OCI-LY7 (cell line): ENCODE measurements at regions not wholly inside any gene's neighbourhood (a gene's known extent, or its start where the extent isn't known, plus 50 kb on each side); places are given as distances from the start of the nearest gene placed in this dataset.
"Not testable (repeated sequence)": the region's sequence is repeated elsewhere in the genome, so short reads cannot be mapped to it uniquely, and the experiment has no call there.

Source experiments
- BruUV-seq: library from RNA; stranded (reverse); fragments of 400-500 nt; replicated peaks from 2 replicates; lab custom pipeline; 2021; lab: Mats Ljungman, UMichigan
- CTCF ChIA-PET: fragments of 300-600 bp; sonication (Branson Sonifier 250); formaldehyde crosslinking; loops from one replicate; lab custom pipeline; 2022; ENCODE audit warnings: antibody characterized with exemption; ENCODE audit not compliant: unreplicated experiment; lab: Charles Lee
- POLR2A ChIA-PET: fragments of 300-600 bp; sonication (Branson Sonifier 250); formaldehyde crosslinking; loops from one replicate; lab custom pipeline; 2022; ENCODE audit warnings: antibody characterized with exemption; lab: Charles Lee
- DNase-seq: peaks from one replicate; pipeline ENCODE4 v3.0.0-alpha.2; 2015; ENCODE audit warnings: low spot score
- H2AFZ ChIP-seq: fragments of 200-600 bp; sonication (generic), shearing (Covaris generic); 2 replicates; pipeline ENCODE4 v1.6.1; 2014; ENCODE audit warnings: mild to moderate bottlenecking, antibody characterized with exemption, low read length, moderate library complexity
- H3K27ac ChIP-seq: fragments of 200-600 bp; sonication (generic); 2 replicates; pipeline ENCODE4 v1.5.1; 2014; ENCODE audit warnings: mixed run types, low read depth, mild to moderate bottlenecking, moderate library complexity, low read length, inconsistent platforms; ENCODE audit not compliant: poor library complexity, severe bottlenecking
- H3K36me3 ChIP-seq: fragments of 200-600 bp; sonication (generic); 2 replicates; pipeline ENCODE4 v1.6.1; 2014; ENCODE audit warnings: mild to moderate bottlenecking, antibody characterized with exemption, low read length, moderate library complexity, mixed read lengths; ENCODE audit not compliant: insufficient read depth
- H3K4me1 ChIP-seq: fragments of 200-600 bp; sonication (generic); 2 replicates; pipeline ENCODE4 v1.5.1; 2014; ENCODE audit warnings: mild to moderate bottlenecking, low read length; ENCODE audit not compliant: insufficient read depth, poor library complexity, severe bottlenecking
- H3K4me2 ChIP-seq: fragments of 200-600 bp; sonication (generic); 2 replicates; pipeline ENCODE4 v1.6.1; 2014; ENCODE audit warnings: mild to moderate bottlenecking, low read length
- H3K4me3 ChIP-seq: fragments of 200-600 bp; sonication (generic); 2 replicates; pipeline ENCODE4 v1.5.1; 2014; ENCODE audit warnings: mild to moderate bottlenecking, low read depth, low read length; ENCODE audit not compliant: poor library complexity, severe bottlenecking
- H3K79me2 ChIP-seq: fragments of 200-600 bp; sonication (generic); 2 replicates; pipeline ENCODE4 v1.6.1; 2016; ENCODE audit warnings: low read depth, mild to moderate bottlenecking, low read length, moderate library complexity, mixed read lengths; ENCODE audit not compliant: insufficient read depth
- H3K9me2 ChIP-seq: fragments of 200-600 bp; sonication (generic); 2 replicates; pipeline ENCODE4 v1.6.1; 2016; ENCODE audit warnings: mild to moderate bottlenecking, low read length, mixed read lengths; ENCODE audit not compliant: insufficient read depth
- H3K9me3 ChIP-seq: fragments of 200-600 bp; sonication (generic); 2 replicates; pipeline ENCODE4 v1.6.1; 2014; ENCODE audit warnings: mild to moderate bottlenecking, mixed run types, low read length, mixed read lengths
- H4K20me1 ChIP-seq: fragments of 200-600 bp; sonication (generic); 2 replicates; pipeline ENCODE4 v1.6.1; 2014; ENCODE audit warnings: mild to moderate bottlenecking, antibody characterized with exemption, low read length, moderate library complexity, mixed read lengths; ENCODE audit not compliant: insufficient read depth
- EZH2phosphoT487 ChIP-seq: fragments of 200-600 bp; sonication (generic); IDR thresholded peaks from 2 replicates; pipeline ENCODE4 v1.6.1; 2018; ENCODE audit warnings: low read depth, borderline replicate concordance, mild to moderate bottlenecking, mixed run types, antibody characterized with exemption, low read length, moderate library complexity, mixed read lengths
- intact Hi-C: fragments of 100-400 bp; cut with micrococcal nuclease; formaldehyde crosslinking; loops from one replicate; pipeline ENCODE4 v1.10.0; 2022; ENCODE audit not compliant: unreplicated experiment
- TF ChIP-seq, protein P1 (sequence below): fragments of 200-600 bp; sonication (generic); conservative IDR thresholded peaks from 2 replicates; pipeline ENCODE4 v1.5.1; 2014; ENCODE audit warnings: mild to moderate bottlenecking, antibody characterized with exemption, low read length, moderate library complexity, mixed read lengths

DNA sequence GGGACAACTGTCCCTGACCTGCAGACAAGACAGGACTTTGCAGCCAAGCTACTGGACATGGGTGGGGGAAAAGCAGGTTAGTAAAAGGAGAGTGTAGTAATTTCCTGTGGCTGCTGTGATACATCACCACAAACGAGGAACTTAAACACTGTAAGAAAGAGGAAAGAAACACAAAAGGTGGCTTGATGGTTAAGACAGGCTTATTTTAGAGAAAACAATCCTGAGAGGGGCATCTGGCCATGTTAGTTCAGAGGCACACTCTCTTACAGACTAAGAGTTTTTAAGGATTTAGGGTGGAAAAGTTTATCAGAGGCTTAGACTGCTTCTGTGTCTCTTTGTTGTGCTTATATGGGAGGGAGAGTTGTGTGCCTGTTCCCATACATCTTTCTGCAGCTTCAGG is 667.0 kb downstream of the TYW1 start:
- H3K9me2 ChIP-seq: no peaks in the 10 kb centered on the region
- H3K36me3 ChIP-seq: no peaks in the 10 kb centered on the region
- H3K4me1 ChIP-seq: no peaks in the 10 kb centered on the region
- no peak overlapping the region for H3K4me2 ChIP-seq
- intact Hi-C loops: no loop called here
- CTCF ChIA-PET: no interaction called here
- BruUV-seq: no TSS peak
- H4K20me1 ChIP-seq: no peaks in the 10 kb centered on the region
- no peaks in the 10 kb centered on the region for H3K79me2 ChIP-seq
- no peak overlapping the region for H2AFZ ChIP-seq
- DNase-seq: no peak
- H3K27ac ChIP-seq: no peak overlapping the region
- no peak overlapping the region for H3K4me3 ChIP-seq
- no peaks in the 10 kb centered on the region for H3K9me3 ChIP-seq
- POLR2A ChIA-PET: interaction anchor here (0.8 kb wide), 1 partner anchor 232 kb away, joined by 3 read pairs; no protein-coding TSS in a partner anchor
- TF ChIP-seq, protein P1, sequence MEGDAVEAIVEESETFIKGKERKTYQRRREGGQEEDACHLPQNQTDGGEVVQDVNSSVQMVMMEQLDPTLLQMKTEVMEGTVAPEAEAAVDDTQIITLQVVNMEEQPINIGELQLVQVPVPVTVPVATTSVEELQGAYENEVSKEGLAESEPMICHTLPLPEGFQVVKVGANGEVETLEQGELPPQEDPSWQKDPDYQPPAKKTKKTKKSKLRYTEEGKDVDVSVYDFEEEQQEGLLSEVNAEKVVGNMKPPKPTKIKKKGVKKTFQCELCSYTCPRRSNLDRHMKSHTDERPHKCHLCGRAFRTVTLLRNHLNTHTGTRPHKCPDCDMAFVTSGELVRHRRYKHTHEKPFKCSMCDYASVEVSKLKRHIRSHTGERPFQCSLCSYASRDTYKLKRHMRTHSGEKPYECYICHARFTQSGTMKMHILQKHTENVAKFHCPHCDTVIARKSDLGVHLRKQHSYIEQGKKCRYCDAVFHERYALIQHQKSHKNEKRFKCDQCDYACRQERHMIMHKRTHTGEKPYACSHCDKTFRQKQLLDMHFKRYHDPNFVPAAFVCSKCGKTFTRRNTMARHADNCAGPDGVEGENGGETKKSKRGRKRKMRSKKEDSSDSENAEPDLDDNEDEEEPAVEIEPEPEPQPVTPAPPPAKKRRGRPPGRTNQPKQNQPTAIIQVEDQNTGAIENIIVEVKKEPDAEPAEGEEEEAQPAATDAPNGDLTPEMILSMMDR: no peak
- no peak for TF ChIP-seq EZH2phosphoT487

DNA sequence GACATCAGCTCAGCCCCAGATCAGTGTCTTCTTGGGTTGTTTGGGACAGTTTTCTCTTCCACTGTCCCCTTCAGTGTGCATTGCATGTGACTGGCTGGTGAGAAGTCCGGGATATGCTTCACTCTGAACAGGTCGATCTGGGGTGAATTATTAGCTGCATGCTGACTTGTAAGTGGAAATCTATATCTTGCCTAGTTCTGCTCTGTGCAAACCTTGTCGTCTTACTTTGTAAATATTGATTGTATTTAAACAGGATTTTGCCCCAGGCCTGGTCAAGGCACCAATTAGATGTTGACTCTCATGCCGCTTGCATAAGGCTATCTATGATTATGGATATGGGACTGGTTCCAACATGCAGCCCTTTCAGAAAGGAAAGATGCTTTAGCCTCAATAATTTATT is 669.7 kb downstream of the TYW1 start:
- H3K9me3 ChIP-seq, intact Hi-C loops, H2AFZ ChIP-seq, H3K9me2 ChIP-seq, H3K27ac ChIP-seq, CTCF ChIA-PET, BruUV-seq, DNase-seq, POLR2A ChIA-PET, H4K20me1 ChIP-seq, H3K4me3 ChIP-seq, H3K36me3 ChIP-seq, H3K79me2 ChIP-seq, H3K4me2 ChIP-seq, H3K4me1 ChIP-seq: not testable (repeated sequence)

DNA sequence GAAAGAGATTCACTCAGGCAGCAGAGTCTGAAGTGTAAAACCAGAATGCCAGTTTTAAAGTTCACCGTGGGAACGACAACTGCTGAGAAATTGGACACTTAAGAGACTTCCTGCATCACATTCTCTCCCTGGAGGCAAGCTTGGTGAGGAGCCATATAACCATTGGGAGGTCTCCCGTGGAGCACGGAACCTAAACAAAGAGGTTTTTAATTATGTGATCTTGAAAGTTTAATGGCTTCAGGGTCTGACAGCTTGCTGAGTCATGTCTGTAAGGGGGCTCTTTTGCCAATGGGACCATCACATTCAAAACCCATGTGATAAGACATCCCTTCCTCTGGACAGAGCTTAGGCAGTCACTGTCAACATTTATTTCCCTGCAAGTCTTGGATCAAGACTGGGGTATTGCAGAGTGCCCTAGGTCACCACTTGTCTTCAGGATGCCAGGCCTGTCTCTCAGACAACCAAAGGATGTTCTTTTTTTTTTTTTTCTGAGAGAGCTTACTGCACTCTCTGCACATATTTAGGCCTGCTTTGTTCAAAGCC is 674.4 kb downstream of the TYW1 start:
- no peak for DNase-seq
- POLR2A ChIA-PET: interaction anchor here (0.7 kb wide), 1 partner anchor 68 kb away, joined by 3 read pairs; no protein-coding TSS in a partner anchor
- intact Hi-C loops: no loop called here
- Histone ChIP-seq H2AFZ (no peak overlapping the region), H3K4me3 (no peak overlapping the region), H3K4me2 (no peak overlapping the region), H3K27ac (no peak overlapping the region), H3K79me2 (no peaks in the 10 kb centered on the region), H4K20me1 (no peaks in the 10 kb centered on the region), H3K36me3 (no peaks in the 10 kb centered on the region), H3K9me3 (no peaks in the 10 kb centered on the region), H3K4me1 (no peaks in the 10 kb centered on the region), H3K9me2 (no peaks in the 10 kb centered on the region)
- TF ChIP-seq, protein P1: no peak
- no peak for TF ChIP-seq EZH2phosphoT487
- CTCF ChIA-PET: no interaction called here
- no TSS peak for BruUV-seq
